SK-N-SH (cell line): ENCODE measurements at regions not wholly inside any gene's neighbourhood (a gene's known extent, or its start where the extent isn't known, plus 50 kb on each side); places are given as distances from the start of the nearest gene placed in this dataset.

ENCODE experiments used
- RAD21 ChIP-seq: IDR thresholded peaks from 2 replicates; pipeline ENCODE4 v1.6.1; 2012; ENCODE audit warnings: mild to moderate bottlenecking, low read length
- TEAD4 ChIP-seq: IDR thresholded peaks from 2 replicates; pipeline ENCODE4 v1.4.0; 2012; ENCODE audit warnings: mild to moderate bottlenecking, borderline replicate concordance; ENCODE audit not compliant: insufficient read depth

DNA sequence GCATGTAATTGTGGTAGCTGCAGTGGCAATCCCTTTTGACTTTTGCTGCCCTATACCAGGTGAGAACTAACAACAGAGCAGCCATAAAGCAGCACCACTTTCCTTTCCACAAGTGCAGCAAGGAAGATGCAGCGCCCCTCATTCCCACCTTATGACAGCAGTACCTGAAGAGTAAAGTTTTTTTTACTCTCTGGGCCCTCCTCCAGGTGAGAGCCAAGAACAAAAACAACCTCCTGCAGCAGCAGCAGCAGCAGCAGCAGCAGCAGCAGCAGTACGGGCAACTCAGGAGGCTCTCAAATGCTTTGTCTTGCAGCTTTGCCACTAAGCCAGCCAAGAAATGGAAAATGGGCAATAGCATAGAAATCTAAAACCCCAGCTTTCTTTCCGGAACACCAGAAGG is 397.5 kb downstream of the FIGN start:
- TF ChIP-seq TEAD4 (no peak), RAD21 (no peak)
